ENCODE measurements at regions not wholly inside any gene's neighbourhood (a gene's known extent, or its start where the extent isn't known, plus 50 kb on each side); places are given as distances from the start of the nearest gene placed in this dataset.

GRCh38 chr7:46900312-46901263 lies 681.3 kb downstream of the TNS3 start:
- H3K9me3 ChIP-seq (ENCODE audit: low read depth, low read length): no peaks in the 10 kb centered on the region
- no peaks in the 10 kb centered on the region for H3K36me3 ChIP-seq (ENCODE audit: insufficient read depth, low read length)
- no peak overlapping the region for H3K27ac ChIP-seq
- no peak for TF ChIP-seq POLR2AphosphoS5 (IDR thresholded peaks at IDR 0.05; ENCODE audit: borderline replicate concordance, low read depth, low read length)
- TF ChIP-seq EZH2 (IDR thresholded peaks at IDR 0.05): no peak
- no peak for TF ChIP-seq FOXP2 (optimal IDR thresholded peaks at IDR 0.05; ENCODE audit: control extremely low read depth, extremely low read length, insufficient read depth)
- no peak overlapping the region for H3K4me3 ChIP-seq
- no peak overlapping the region for H3K9ac ChIP-seq (ENCODE audit: insufficient read length)
- DNase-seq (ENCODE audit: low read depth, low spot score): no peak

GRCh38 chr7:46897381-46897780 lies 684.5 kb downstream of the TNS3 start:
- DNase-seq (ENCODE audit: low read depth, low spot score): no peak
- H3K4me3 ChIP-seq: no peak overlapping the region
- H3K9me3 ChIP-seq (ENCODE audit: low read depth, low read length): no peaks in the 10 kb centered on the region
- H3K27ac ChIP-seq: no peak overlapping the region
- no peak overlapping the region for H3K9ac ChIP-seq (ENCODE audit: insufficient read length)
- no peak for TF ChIP-seq EZH2 (IDR thresholded peaks at IDR 0.05)
- no peak for TF ChIP-seq FOXP2 (optimal IDR thresholded peaks at IDR 0.05; ENCODE audit: control extremely low read depth, extremely low read length, insufficient read depth)
- TF ChIP-seq POLR2AphosphoS5 (IDR thresholded peaks at IDR 0.05; ENCODE audit: borderline replicate concordance, low read depth, low read length): no peak
- H3K36me3 ChIP-seq (ENCODE audit: insufficient read depth, low read length): no peaks in the 10 kb centered on the region

GRCh38 chr7:46886669-46887374 lies 695.1 kb downstream of the TNS3 start:
- no peak for DNase-seq (ENCODE audit: low read depth, low spot score)
- no peak for TF ChIP-seq EZH2 (IDR thresholded peaks at IDR 0.05)
- TF ChIP-seq FOXP2 (optimal IDR thresholded peaks at IDR 0.05; ENCODE audit: control extremely low read depth, extremely low read length, insufficient read depth): no peak
- TF ChIP-seq POLR2AphosphoS5 (IDR thresholded peaks at IDR 0.05; ENCODE audit: borderline replicate concordance, low read depth, low read length): no peak
- no peaks in the 10 kb centered on the region for H3K9me3 ChIP-seq (ENCODE audit: low read depth, low read length)
- H3K27ac ChIP-seq: no peak overlapping the region
- no peak overlapping the region for H3K9ac ChIP-seq (ENCODE audit: insufficient read length)
- no peak overlapping the region for H3K4me3 ChIP-seq
- H3K36me3 ChIP-seq (ENCODE audit: insufficient read depth, low read length): no peaks in the 10 kb centered on the region

GRCh38 chr7:46885167-46885566 lies 696.7 kb downstream of the TNS3 start:
- TF ChIP-seq FOXP2 (optimal IDR thresholded peaks at IDR 0.05; ENCODE audit: control extremely low read depth, extremely low read length, insufficient read depth): no peak
- no peak for TF ChIP-seq EZH2 (IDR thresholded peaks at IDR 0.05)
- no peak for TF ChIP-seq POLR2AphosphoS5 (IDR thresholded peaks at IDR 0.05; ENCODE audit: borderline replicate concordance, low read depth, low read length)
- H3K27ac ChIP-seq: no peak overlapping the region
- H3K36me3 ChIP-seq (ENCODE audit: insufficient read depth, low read length): no peaks in the 10 kb centered on the region
- H3K4me3 ChIP-seq: no peak overlapping the region
- H3K9me3 ChIP-seq (ENCODE audit: low read depth, low read length): no peaks in the 10 kb centered on the region
- H3K9ac ChIP-seq (ENCODE audit: insufficient read length): no peak overlapping the region
- DNase-seq (ENCODE audit: low read depth, low spot score): no peak

GRCh38 chr7:46881507-46882127 lies 700.3 kb downstream of the TNS3 start:
- Histone ChIP-seq H3K36me3 (ENCODE audit: insufficient read depth, low read length) (no peaks in the 10 kb centered on the region), H3K9me3 (ENCODE audit: low read depth, low read length) (no peaks in the 10 kb centered on the region), H3K27ac (no peak overlapping the region), H3K4me3 (no peak overlapping the region), H3K9ac (ENCODE audit: insufficient read length) (no peak overlapping the region)
- DNase-seq (ENCODE audit: low read depth, low spot score): no peak
- TF ChIP-seq FOXP2 (optimal IDR thresholded peaks at IDR 0.05; ENCODE audit: control extremely low read depth, extremely low read length, insufficient read depth): no peak
- no peak for TF ChIP-seq POLR2AphosphoS5 (IDR thresholded peaks at IDR 0.05; ENCODE audit: borderline replicate concordance, low read depth, low read length)
- no peak for TF ChIP-seq EZH2 (IDR thresholded peaks at IDR 0.05)

- H3K9ac ChIP-seq (ENCODE audit: insufficient read length): no peak overlapping the region
- no peak for DNase-seq (ENCODE audit: low read depth, low spot score)
- H3K27ac ChIP-seq: no peak overlapping the region
- H3K9me3 ChIP-seq (ENCODE audit: low read depth, low read length): no peaks in the 10 kb centered on the region
- H3K36me3 ChIP-seq (ENCODE audit: insufficient read depth, low read length): no peaks in the 10 kb centered on the region
- no peak overlapping the region for H3K4me3 ChIP-seq
- TF ChIP-seq POLR2AphosphoS5 (IDR thresholded peaks at IDR 0.05; ENCODE audit: borderline replicate concordance, low read depth, low read length): no peak
- no peak for TF ChIP-seq EZH2 (IDR thresholded peaks at IDR 0.05)
- no peak for TF ChIP-seq FOXP2 (optimal IDR thresholded peaks at IDR 0.05; ENCODE audit: control extremely low read depth, extremely low read length, insufficient read depth)
Measured at GRCh38 chr7:46880508-46881196, 701.3 kb downstream of the TNS3 start.

GRCh38 chr7:46879783-46880182 lies 702.1 kb downstream of the TNS3 start:
- no peak overlapping the region for H3K4me3 ChIP-seq
- no peak for TF ChIP-seq EZH2 (IDR thresholded peaks at IDR 0.05)
- TF ChIP-seq FOXP2 (optimal IDR thresholded peaks at IDR 0.05; ENCODE audit: control extremely low read depth, extremely low read length, insufficient read depth): no peak
- no peak for TF ChIP-seq POLR2AphosphoS5 (IDR thresholded peaks at IDR 0.05; ENCODE audit: borderline replicate concordance, low read depth, low read length)
- no peak for DNase-seq (ENCODE audit: low read depth, low spot score)
- H3K9me3 ChIP-seq (ENCODE audit: low read depth, low read length): no peaks in the 10 kb centered on the region
- H3K36me3 ChIP-seq (ENCODE audit: insufficient read depth, low read length): no peaks in the 10 kb centered on the region
- no peak overlapping the region for H3K27ac ChIP-seq
- no peak overlapping the region for H3K9ac ChIP-seq (ENCODE audit: insufficient read length)

All from SK-N-MC (cell line).